HG03520 (cell line): ENCODE measurements at regions not wholly inside any gene's neighbourhood (a gene's known extent, or its start where the extent isn't known, plus 50 kb on each side); places are given as distances from the start of the nearest gene placed in this dataset.

ENCODE experiments used
- ATAC-seq: cut with Tn5 transposase; IDR thresholded peaks from one replicate; pipeline ENCODE4 v1.9.1; 2021; ENCODE audit warnings: mild to moderate bottlenecking, moderate library complexity; ENCODE audit not compliant: unreplicated experiment

- ATAC-seq, result no peak
Measured at GRCh38 chr6:80482056-80482455, 375.6 kb downstream of the BCKDHB start.

GRCh38 chr6:80480421-80481157 lies 374.1 kb downstream of the BCKDHB start:
- ATAC-seq, result no peak

- no peak for ATAC-seq
Measured at GRCh38 chr6:80478030-80478429, 371.6 kb downstream of the BCKDHB start.

GRCh38 chr6:80477591-80477990 lies 371.1 kb downstream of the BCKDHB start:
- ATAC-seq, result no peak

- ATAC-seq, result no peak
Measured at GRCh38 chr6:80472271-80472670, 365.8 kb downstream of the BCKDHB start.

- ATAC-seq, result no peak
Measured at GRCh38 chr6:80469977-80470376, 363.5 kb downstream of the BCKDHB start.

GRCh38 chr6:80468398-80468797 lies 361.9 kb downstream of the BCKDHB start:
- no peak for ATAC-seq

GRCh38 chr6:80467408-80467807 lies 360.9 kb downstream of the BCKDHB start:
- no peak for ATAC-seq

GRCh38 chr6:80466981-80467380 lies 360.5 kb downstream of the BCKDHB start:
- no peak for ATAC-seq

- ATAC-seq, result no peak
Measured at GRCh38 chr6:80465513-80465912, 359.0 kb downstream of the BCKDHB start.

GRCh38 chr6:80464901-80465300 lies 358.4 kb downstream of the BCKDHB start:
- ATAC-seq, result no peak

- no peak for ATAC-seq
Measured at GRCh38 chr6:80463197-80463596, 356.7 kb downstream of the BCKDHB start.

GRCh38 chr6:80460257-80460865 lies 353.9 kb downstream of the BCKDHB start:
- no peak for ATAC-seq

GRCh38 chr6:80457439-80457933 lies 351.0 kb downstream of the BCKDHB start:
- ATAC-seq, result no peak

- no peak for ATAC-seq
Measured at GRCh38 chr6:80456724-80457438, 350.4 kb downstream of the BCKDHB start.

GRCh38 chr6:80454661-80455365 lies 348.3 kb downstream of the BCKDHB start:
- no peak for ATAC-seq

GRCh38 chr6:80454197-80454596 lies 347.7 kb downstream of the BCKDHB start:
- ATAC-seq, result peak; percentile 66

GRCh38 chr6:80449726-80450125 lies 343.3 kb downstream of the BCKDHB start:
- ATAC-seq, result no peak

- ATAC-seq, result no peak
Measured at GRCh38 chr6:80446454-80447045, 340.1 kb downstream of the BCKDHB start.

GRCh38 chr6:80445751-80446150 lies 339.3 kb downstream of the BCKDHB start:
- ATAC-seq, result no peak

GRCh38 chr6:80442366-80442765 lies 335.9 kb downstream of the BCKDHB start:
- ATAC-seq, result no peak
